ENCODE measurements at regions not wholly inside any gene's neighbourhood (a gene's known extent, or its start where the extent isn't known, plus 50 kb on each side); places are given as distances from the start of the nearest gene placed in this dataset.

DNA sequence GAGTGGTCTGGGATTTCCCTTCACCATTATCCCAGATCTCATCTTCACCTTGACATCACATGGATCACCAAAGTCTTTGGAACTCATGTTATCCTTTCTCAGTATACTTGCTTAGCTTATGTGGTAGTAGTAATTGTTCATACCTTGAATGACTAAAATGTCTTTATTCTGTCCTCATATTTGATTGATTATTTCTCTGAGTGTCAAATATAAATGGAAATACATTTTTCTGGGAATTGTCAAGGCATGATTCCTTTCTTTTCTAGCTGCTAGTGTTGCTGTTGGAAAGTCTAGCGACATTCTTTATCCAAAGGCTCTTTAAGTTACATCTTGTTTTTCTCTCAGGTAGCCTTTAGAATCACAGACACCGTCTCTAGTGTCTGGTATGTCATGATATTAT, 334.4 kb downstream of the CMPK2 start:
- no peak for TF ChIP-seq CTCF (IDR thresholded peaks at IDR 0.05)
- no peak for TF ChIP-seq ZFX (IDR thresholded peaks at IDR 0.05; ENCODE audit: borderline replicate concordance)

Measured in 22Rv1 (cell line).